ENCODE measurements at regions not wholly inside any gene's neighbourhood (a gene's known extent, or its start where the extent isn't known, plus 50 kb on each side); places are given as distances from the start of the nearest gene placed in this dataset.
"Not testable (repeated sequence)": the region's sequence is repeated elsewhere in the genome, so short reads cannot be mapped to it uniquely, and the experiment has no call there.

DNA sequence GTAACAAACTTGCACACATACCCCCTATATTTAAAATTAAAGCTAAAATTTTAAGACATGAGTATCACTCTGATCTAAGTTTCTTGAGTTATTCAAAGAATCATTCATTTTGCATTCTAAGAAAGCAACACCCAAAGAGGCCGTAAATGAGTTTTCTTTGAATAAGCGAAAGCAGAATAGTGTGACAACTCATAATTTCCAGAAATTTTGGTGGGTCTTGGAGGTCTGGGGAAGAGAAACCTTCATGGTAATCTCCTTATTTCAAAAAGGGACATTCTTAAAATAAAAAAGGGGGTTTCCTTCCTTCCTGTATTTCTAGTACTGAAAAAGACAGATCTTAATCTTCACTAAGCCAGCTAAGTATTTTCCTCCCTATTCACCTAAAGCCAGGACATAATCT lies 147.0 kb upstream of the PABPC3 start:
- TF ChIP-seq EP300, POLR2A (IDR thresholded peaks at IDR 0.05): not testable (repeated sequence)
- TF ChIP-seq, protein P1, sequence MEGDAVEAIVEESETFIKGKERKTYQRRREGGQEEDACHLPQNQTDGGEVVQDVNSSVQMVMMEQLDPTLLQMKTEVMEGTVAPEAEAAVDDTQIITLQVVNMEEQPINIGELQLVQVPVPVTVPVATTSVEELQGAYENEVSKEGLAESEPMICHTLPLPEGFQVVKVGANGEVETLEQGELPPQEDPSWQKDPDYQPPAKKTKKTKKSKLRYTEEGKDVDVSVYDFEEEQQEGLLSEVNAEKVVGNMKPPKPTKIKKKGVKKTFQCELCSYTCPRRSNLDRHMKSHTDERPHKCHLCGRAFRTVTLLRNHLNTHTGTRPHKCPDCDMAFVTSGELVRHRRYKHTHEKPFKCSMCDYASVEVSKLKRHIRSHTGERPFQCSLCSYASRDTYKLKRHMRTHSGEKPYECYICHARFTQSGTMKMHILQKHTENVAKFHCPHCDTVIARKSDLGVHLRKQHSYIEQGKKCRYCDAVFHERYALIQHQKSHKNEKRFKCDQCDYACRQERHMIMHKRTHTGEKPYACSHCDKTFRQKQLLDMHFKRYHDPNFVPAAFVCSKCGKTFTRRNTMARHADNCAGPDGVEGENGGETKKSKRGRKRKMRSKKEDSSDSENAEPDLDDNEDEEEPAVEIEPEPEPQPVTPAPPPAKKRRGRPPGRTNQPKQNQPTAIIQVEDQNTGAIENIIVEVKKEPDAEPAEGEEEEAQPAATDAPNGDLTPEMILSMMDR (IDR thresholded peaks at IDR 0.05): not testable (repeated sequence)

All from ovary (tissue), 3 donors.